ENCODE measurements at regions not wholly inside any gene's neighbourhood (a gene's known extent, or its start where the extent isn't known, plus 50 kb on each side); places are given as distances from the start of the nearest gene placed in this dataset.

- no peak for DNase-seq (ENCODE audit: extremely low read depth in 1 of 4, low spot score in 3 of 4)
- no peak overlapping the region for H3K4me3 ChIP-seq
- intact Hi-C loops (cut with micrococcal nuclease) (loop anchor here (10.0 kb wide), 2 partner anchors 398 to 1048 kb away; no protein-coding TSS in a partner anchor), in situ Hi-C loops (cut with MboI) (loop anchor here (25.0 kb wide), 1 partner anchor 265 kb away; no protein-coding TSS in a partner anchor)
- no peak overlapping the region for H3K9ac ChIP-seq (ENCODE audit: insufficient read depth in 1 of 2, low read depth in 2 of 2, low read length in 2 of 2)
- H3K27me3 ChIP-seq (ENCODE audit: control insufficient read depth in 2 of 2, insufficient read depth in 2 of 2, low read length in 2 of 2): no peaks in the 10 kb centered on the region
- TF ChIP-seq TRIM28 (IDR thresholded peaks at IDR 0.05): no peak
- no peak for TF ChIP-seq NCOA6 (IDR thresholded peaks at IDR 0.05)
- TF ChIP-seq, protein P1, sequence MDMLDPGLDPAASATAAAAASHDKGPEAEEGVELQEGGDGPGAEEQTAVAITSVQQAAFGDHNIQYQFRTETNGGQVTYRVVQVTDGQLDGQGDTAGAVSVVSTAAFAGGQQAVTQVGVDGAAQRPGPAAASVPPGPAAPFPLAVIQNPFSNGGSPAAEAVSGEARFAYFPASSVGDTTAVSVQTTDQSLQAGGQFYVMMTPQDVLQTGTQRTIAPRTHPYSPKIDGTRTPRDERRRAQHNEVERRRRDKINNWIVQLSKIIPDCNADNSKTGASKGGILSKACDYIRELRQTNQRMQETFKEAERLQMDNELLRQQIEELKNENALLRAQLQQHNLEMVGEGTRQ (CRISPR knock-in tag; IDR thresholded peaks at IDR 0.05): no peak
- no peak overlapping the region for H2AFZ ChIP-seq (ENCODE audit: low read depth, low read length)
- ChIA-PET CTCF (ENCODE audit: low intra/inter-chr PET ratio) (interaction anchor here (0.9 to 1.3 kb wide), 2 partner anchors 8 to 1173 kb away, joined by 3 to 6 read pairs; no protein-coding TSS in a partner anchor), POLR2A (interaction anchor here (1.1 kb wide), 1 partner anchor 11 kb away, joined by 3 read pairs; no protein-coding TSS in a partner anchor)
- H3K36me3 ChIP-seq (ENCODE audit: control insufficient read depth, insufficient read depth, low read length): no peaks in the 10 kb centered on the region
- no peaks in the 10 kb centered on the region for H3K9me1 ChIP-seq (ENCODE audit: control insufficient read depth, insufficient read depth, low read length)
- H3K27ac ChIP-seq (ENCODE audit: extremely low read depth, low read depth, low read length): no peak overlapping the region
- WGBS (ENCODE audit: insufficient coverage, low coverage, missing lambda C conversion rate): 19% methylated on average over 7 of the region's 7 CpGs
- H3K9me3 ChIP-seq (replicated peaks; ENCODE audit: control insufficient read depth, insufficient read depth, low read depth, low read length): no peaks in the 10 kb centered on the region
- no peak for ATAC-seq
- no peak overlapping the region for H3K4me2 ChIP-seq (ENCODE audit: insufficient read depth, low read length)
- no peak for FAIRE-seq
- no peaks in the 10 kb centered on the region for H4K20me1 ChIP-seq (replicated peaks; ENCODE audit: control insufficient read depth, insufficient read depth, low read length)
- H3K4me1 ChIP-seq (replicated peaks in 1 of 2; ENCODE audit: control insufficient read depth in 2 of 2, insufficient read depth in 2 of 2, low read length in 2 of 2): peaks cover 0 to 2% of the 10 kb centered on the region in 2 experiments; a peak in 1 of 5 replicates
- no peaks in the 10 kb centered on the region for H3K79me2 ChIP-seq (ENCODE audit: control insufficient read depth, insufficient read depth, low read length)
- no TSS peak for BruUV-seq (replicated peaks)
These were observed 286.0 kb downstream of the TRIB2 start for GRCh38 chr2:13002536-13003331.

DNA sequence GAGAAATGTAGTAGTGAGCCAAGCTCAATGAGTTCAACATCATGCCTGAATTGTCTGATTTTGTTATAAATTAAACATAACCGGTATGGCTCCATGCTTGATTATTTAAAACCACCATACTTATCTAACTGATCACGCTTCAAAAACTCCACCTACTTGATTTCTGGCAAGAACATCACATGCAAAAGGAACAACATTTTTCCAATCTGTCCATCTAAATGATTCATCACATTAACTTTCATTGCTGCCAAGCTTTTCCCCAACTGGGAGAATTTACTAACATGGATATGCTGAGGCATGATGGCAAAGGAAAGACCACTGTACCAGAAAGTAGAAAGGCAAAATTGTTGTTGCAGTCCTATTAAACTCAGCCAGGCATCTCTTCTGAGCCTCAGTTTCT is 286.8 kb downstream of the TRIB2 start:
- Histone ChIP-seq H3K4me3 (no peak overlapping the region), H3K79me2 (ENCODE audit: control insufficient read depth, insufficient read depth, low read length) (no peaks in the 10 kb centered on the region), H3K36me3 (ENCODE audit: control insufficient read depth, insufficient read depth, low read length) (no peaks in the 10 kb centered on the region), H3K9me1 (ENCODE audit: control insufficient read depth, insufficient read depth, low read length) (no peaks in the 10 kb centered on the region), H4K20me1 (replicated peaks; ENCODE audit: control insufficient read depth, insufficient read depth, low read length) (no peaks in the 10 kb centered on the region), H3K27ac (ENCODE audit: extremely low read depth, low read depth, low read length) (no peak overlapping the region), H3K9ac (ENCODE audit: insufficient read depth in 1 of 2, low read depth in 2 of 2, low read length in 2 of 2) (no peak overlapping the region), H2AFZ (ENCODE audit: low read depth, low read length) (no peak overlapping the region), H3K27me3 (ENCODE audit: control insufficient read depth in 2 of 2, insufficient read depth in 2 of 2, low read length in 2 of 2) (no peaks in the 10 kb centered on the region), H3K4me2 (ENCODE audit: insufficient read depth, low read length) (no peak overlapping the region), H3K9me3 (replicated peaks; ENCODE audit: control insufficient read depth, insufficient read depth, low read depth, low read length) (no peaks in the 10 kb centered on the region), H3K4me1 (replicated peaks in 1 of 2; ENCODE audit: control insufficient read depth in 2 of 2, insufficient read depth in 2 of 2, low read length in 2 of 2) (peaks cover 0 to 2% of the 10 kb centered on the region in 2 experiments; a peak in 1 of 5 replicates)
- DNase-seq (ENCODE audit: extremely low read depth in 1 of 4, low spot score in 3 of 4): no peak
- in situ Hi-C loops (cut with MboI) (loop anchor here (25.0 kb wide), 1 partner anchor 266 kb away; no protein-coding TSS in a partner anchor), intact Hi-C loops (cut with micrococcal nuclease) (loop anchor here (10.0 kb wide), 2 partner anchors 399 to 1049 kb away; no protein-coding TSS in a partner anchor)
- 38% methylated on average over 2 of the region's 2 CpGs for WGBS (ENCODE audit: insufficient coverage, low coverage, missing lambda C conversion rate)
- no peak for FAIRE-seq
- ATAC-seq: no peak
- ChIA-PET POLR2A (no interaction called here), CTCF (ENCODE audit: low intra/inter-chr PET ratio) (interaction anchor here (0.9 to 1.3 kb wide), 2 partner anchors 9 to 1174 kb away, joined by 3 to 6 read pairs; no protein-coding TSS in a partner anchor)
- BruUV-seq (replicated peaks): no TSS peak
- TF ChIP-seq ZFP91 (CRISPR knock-in tag; IDR thresholded peaks at IDR 0.05): no peak
- no peak for TF ChIP-seq ZBED1 (IDR thresholded peaks at IDR 0.05)
- TF ChIP-seq PCBP2 (IDR thresholded peaks at IDR 0.05; ENCODE audit: low read depth, low read length, poor library complexity, severe bottlenecking): no peak
- TF ChIP-seq PCBP1 (IDR thresholded peaks at IDR 0.05; ENCODE audit: low read depth, low read length, poor library complexity, severe bottlenecking): no peak
- TF ChIP-seq CSDE1 (IDR thresholded peaks at IDR 0.05): no peak
- TF ChIP-seq SRSF1 (IDR thresholded peaks at IDR 0.05; ENCODE audit: low read depth, low read length): no peak
- no peak for TF ChIP-seq KDM2B (CRISPR knock-in tag; IDR thresholded peaks at IDR 0.05)
